GM19397 (cell line): ENCODE measurements at regions not wholly inside any gene's neighbourhood (a gene's known extent, or its start where the extent isn't known, plus 50 kb on each side); places are given as distances from the start of the nearest gene placed in this dataset.

ENCODE experiments used
- ATAC-seq: cut with Tn5 transposase; IDR thresholded peaks from one replicate; pipeline ENCODE4 v1.9.1; 2021; ENCODE audit warnings: mild to moderate bottlenecking, moderate library complexity; ENCODE audit not compliant: unreplicated experiment

- ATAC-seq: no peak
Measured at GRCh38 chr6:165090242-165090641, 219.2 kb downstream of the C6orf118 start.

GRCh38 chr6:165086814-165087213, 222.6 kb downstream of the C6orf118 start:
- ATAC-seq: no peak

GRCh38 chr6:165082636-165083035, 226.8 kb downstream of the C6orf118 start:
- no peak for ATAC-seq

GRCh38 chr6:165081944-165082532, 227.4 kb downstream of the C6orf118 start:
- ATAC-seq: no peak

GRCh38 chr6:165077876-165078275, 231.5 kb downstream of the C6orf118 start:
- ATAC-seq: no peak

- ATAC-seq: no peak
Measured at GRCh38 chr6:165071906-165072305, 237.5 kb downstream of the C6orf118 start.

GRCh38 chr6:165060720-165061119, 248.7 kb downstream of the C6orf118 start:
- ATAC-seq: no peak

- ATAC-seq: no peak
Measured at GRCh38 chr6:165059032-165059431, 250.4 kb downstream of the C6orf118 start.

GRCh38 chr6:165056292-165056691, 253.1 kb downstream of the C6orf118 start:
- ATAC-seq: no peak

GRCh38 chr6:165055231-165055630, 254.2 kb downstream of the C6orf118 start:
- no peak for ATAC-seq

GRCh38 chr6:165052561-165053480, 256.6 kb downstream of the C6orf118 start:
- no peak for ATAC-seq

- ATAC-seq: no peak
Measured at GRCh38 chr6:165049362-165049761, 260.0 kb downstream of the C6orf118 start.

- no peak for ATAC-seq
Measured at GRCh38 chr6:165047952-165048351, 261.5 kb downstream of the C6orf118 start.

GRCh38 chr6:165045631-165046030, 263.8 kb downstream of the C6orf118 start:
- no peak for ATAC-seq

GRCh38 chr6:165042912-165043311, 266.5 kb downstream of the C6orf118 start:
- no peak for ATAC-seq

- no peak for ATAC-seq
Measured at GRCh38 chr6:165040440-165040839, 269.0 kb downstream of the C6orf118 start.

- ATAC-seq: no peak
Measured at GRCh38 chr6:165034271-165034741, 275.1 kb downstream of the C6orf118 start.

GRCh38 chr6:165031502-165031901, 277.9 kb downstream of the C6orf118 start:
- ATAC-seq: no peak

- no peak for ATAC-seq
Measured at GRCh38 chr6:165025040-165025439, 284.4 kb downstream of the C6orf118 start.

- ATAC-seq: no peak
Measured at GRCh38 chr6:165019681-165020080, 289.7 kb downstream of the C6orf118 start.

- no peak for ATAC-seq
Measured at GRCh38 chr6:165015676-165016075, 293.7 kb downstream of the C6orf118 start.

- no peak for ATAC-seq
Measured at GRCh38 chr6:165013701-165014100, 295.7 kb downstream of the C6orf118 start.
